GM12878 (cell line): ENCODE measurements at regions not wholly inside any gene's neighbourhood (a gene's known extent, or its start where the extent isn't known, plus 50 kb on each side); places are given as distances from the start of the nearest gene placed in this dataset.
A peak's percentile ranks its signal among the peaks of the same experiment; 100 is the strongest.
"Not testable (repeated sequence)": the region's sequence is repeated elsewhere in the genome, so short reads cannot be mapped to it uniquely, and the experiment has no call there.

Experiments used
- ATAC-seq: fragments of 200-7000 bp; cut with Tn5 transposase; 3 replicates; pipeline ENCODE4 v1.9.1; 2020; ENCODE audit warnings: mild to moderate bottlenecking, moderate library complexity
- BruUV-seq: library from RNA; stranded (reverse); fragments of 400-500 nt; replicated peaks from 2 replicates; lab custom pipeline; 2021; lab: Mats Ljungman, UMichigan
- CTCF ChIA-PET: fragments of 300-600 bp; sonication (Branson Sonifier 250); formaldehyde crosslinking; extraction: SDS; loops from one replicate; lab custom pipeline; 2021; ENCODE audit warnings: inconsistent platforms; lab: Yijun Ruan, JAX
- POLR2A ChIA-PET: fragments of 350-600 bp; formaldehyde crosslinking; extraction: SDS; loops from one replicate; lab custom pipeline; 2021; ENCODE audit warnings: inconsistent platforms; lab: Charles Lee
- RAD21 ChIA-PET: fragments of 300-600 bp; sonication (Branson Sonifier 250); formaldehyde crosslinking; loops from one replicate; lab custom pipeline; 2023; ENCODE audit warnings: antibody characterized with exemption; ENCODE audit not compliant: unreplicated experiment; lab: Charles Lee
- SMC1A ChIA-PET: fragments of 300-600 bp; sonication (Branson Sonifier 250); formaldehyde crosslinking; loops from one replicate; lab custom pipeline; 2023; ENCODE audit not compliant: unreplicated experiment, uncharacterized antibody; lab: Charles Lee
- DNase-seq: peaks from one replicate; pipeline ENCODE4 v3.0.0-alpha.2; 2011; ENCODE audit warnings: low read depth, low spot score
- FAIRE-seq: peaks from 3 replicates; lab custom pipeline; 2011; peaks lifted over from hg19 to GRCh38; lab: Jason Lieb, UNC
- H2AFZ ChIP-seq: 2 replicates; pipeline ENCODE4 v1.6.0; 2011; ENCODE audit warnings: low read depth, low read length, control low read depth; ENCODE audit not compliant: control insufficient read depth
- H3K27ac ChIP-seq: 2 replicates; pipeline ENCODE4 v1.5.1; 2011; ENCODE audit warnings: control low read depth; ENCODE audit not compliant: control insufficient read depth, insufficient read depth
- H3K27me3 ChIP-seq, 2 experiments: replicated peaks in 1 of 2; 2 replicates each; pipeline versions ENCODE4 v1.6.0 to v1.6.1; 2011; ENCODE audit warnings: low read length in 1 of 2; ENCODE audit not compliant: control insufficient read depth in 2 of 2, insufficient read depth in 2 of 2
- H3K36me3 ChIP-seq, 2 experiments: 2 replicates each; pipeline ENCODE4 v1.5.1; 2011; ENCODE audit warnings: low read length in 1 of 2; ENCODE audit not compliant: control insufficient read depth in 2 of 2, insufficient read depth in 2 of 2
- H3K4me1 ChIP-seq: 2 replicates; pipeline ENCODE4 v1.6.1; 2011; ENCODE audit warnings: mild to moderate bottlenecking, low read length, moderate library complexity, mixed read lengths; ENCODE audit not compliant: control insufficient read depth, insufficient read depth
- H3K4me2 ChIP-seq: 2 replicates; pipeline ENCODE4 v1.6.0; 2011; ENCODE audit warnings: control low read depth; ENCODE audit not compliant: control insufficient read depth, insufficient read depth
- H3K4me3 ChIP-seq: fragments of 200-600 bp; sonication (generic); 2 replicates; pipeline ENCODE4 v1.5.1; 2016
- H3K79me2 ChIP-seq: 2 replicates; pipeline ENCODE4 v1.6.0; 2011; ENCODE audit warnings: low read length; ENCODE audit not compliant: control insufficient read depth, insufficient read depth
- H3K9ac ChIP-seq: 2 replicates; pipeline ENCODE4 v1.8.0; 2011; ENCODE audit warnings: low read length, control low read depth, mixed read lengths; ENCODE audit not compliant: control insufficient read depth, insufficient read depth
- H3K9me3 ChIP-seq: replicated peaks from 3 replicates; pipeline ENCODE4 v1.5.1; 2011; ENCODE audit warnings: mild to moderate bottlenecking, low read length; ENCODE audit not compliant: control insufficient read depth, insufficient read depth
- H4K20me1 ChIP-seq: 2 replicates; pipeline ENCODE4 v1.6.0; 2011; ENCODE audit not compliant: control insufficient read depth, insufficient read depth
- ATF2 ChIP-seq: IDR thresholded peaks from 2 replicates; pipeline ENCODE4 v1.6.1; 2012; ENCODE audit warnings: low read length, inconsistent platforms
- CBFB ChIP-seq: IDR thresholded peaks from 2 replicates; pipeline ENCODE4 v1.6.1; 2016; ENCODE audit warnings: antibody characterized with exemption, low read depth
- CHD4 ChIP-seq: fragments of 200-600 bp; sonication (generic); IDR thresholded peaks from 2 replicates; pipeline ENCODE4 v1.6.1; 2016; ENCODE audit warnings: mild to moderate bottlenecking
- JUNB ChIP-seq: IDR thresholded peaks from 2 replicates; pipeline ENCODE4 v1.6.1; 2016; ENCODE audit warnings: antibody characterized with exemption, mild to moderate bottlenecking
- PBX3 ChIP-seq: IDR thresholded peaks from 2 replicates; pipeline ENCODE4 v1.6.1; 2011; ENCODE audit warnings: mild to moderate bottlenecking, low read depth, low read length, moderate library complexity; ENCODE audit not compliant: insufficient replicate concordance
- WGBS: methylation state at CpG from one replicate; pipeline ENCODE4 v1.1.6; 2016; ENCODE audit warnings: low lambda C conversion rate; ENCODE audit not compliant: insufficient replicate concordance, insufficient coverage; ENCODE audit errors: missing lambda C conversion rate; 5-methylcytosine and 5-hydroxymethylcytosine counted together
- in situ Hi-C: fragments of 300-500 bp; cut with MboI; formaldehyde crosslinking; loops from 9 replicates; pipeline ENCODE4 v1.14.3; 2018; ENCODE audit warnings: mixed read lengths
- intact Hi-C: fragments of 100-400 bp; cut with micrococcal nuclease; formaldehyde crosslinking; loops from one replicate; pipeline ENCODE4 v1.14.2; 2022; ENCODE audit not compliant: unreplicated experiment

- in situ Hi-C loops (no loop called here), intact Hi-C loops (no loop called here)
- ChIA-PET POLR2A (no interaction called here), RAD21 (no interaction called here), SMC1A (no interaction called here), CTCF (no interaction called here)
- Histone ChIP-seq H3K79me2 (no peaks in the 10 kb centered on the region), H2AFZ (no peak overlapping the region), H3K4me2 (no peak overlapping the region), H3K36me3 (no peaks in the 10 kb centered on the region), H3K4me1 (no peaks in the 10 kb centered on the region), H4K20me1 (no peaks in the 10 kb centered on the region), H3K4me3 (no peak overlapping the region), H3K27me3 (no peaks in the 10 kb centered on the region), H3K9ac (no peak overlapping the region), H3K9me3 (no peaks in the 10 kb centered on the region), H3K27ac (no peak overlapping the region)
- FAIRE-seq (no peak), DNase-seq (no peak), ATAC-seq (no peak)
- no TSS peak for BruUV-seq
- TF ChIP-seq CHD4 (no peak), CBFB (no peak), ATF2 (no peak), PBX3 (no peak)
- 46% methylated on average over 7 of the region's 7 CpGs for WGBS
These were observed 580.9 kb downstream of the GLRX3 start for GRCh38 chr10:130717083-130717482.

- intact Hi-C loops, H3K4me1 ChIP-seq, H3K4me2 ChIP-seq, RAD21 ChIA-PET, CTCF ChIA-PET, H3K4me3 ChIP-seq, H4K20me1 ChIP-seq, DNase-seq, H3K9me3 ChIP-seq, H3K79me2 ChIP-seq, H3K27me3 ChIP-seq, H2AFZ ChIP-seq, H3K27ac ChIP-seq, H3K9ac ChIP-seq, POLR2A ChIA-PET, ATAC-seq, BruUV-seq, FAIRE-seq, SMC1A ChIA-PET, in situ Hi-C loops, H3K36me3 ChIP-seq: not testable (repeated sequence)
- peak; percentile 24; the same call in 1 of the 2 replicates for TF ChIP-seq JUNB
- 2% methylated on average over 9 of the region's 9 CpGs for WGBS
These were observed 582.7 kb downstream of the GLRX3 start for GRCh38 chr10:130718744-130719447.
